22Rv1 (cell line): ENCODE measurements at regions not wholly inside any gene's neighbourhood (a gene's known extent, or its start where the extent isn't known, plus 50 kb on each side); places are given as distances from the start of the nearest gene placed in this dataset.

Source experiments
- CTCF ChIP-seq: fragments of 450-650 bp; IDR thresholded peaks from 2 replicates; pipeline ENCODE4 v1.5.1; 2017; ENCODE audit warnings: mild to moderate bottlenecking
- ZFX ChIP-seq: fragments of 450-650 bp; IDR thresholded peaks from 2 replicates; pipeline ENCODE4 v1.6.1; 2017; ENCODE audit warnings: antibody characterized with exemption, borderline replicate concordance

GRCh38 chr11:19430754-19431398 is 190.1 kb upstream of the E2F8 start:
- TF ChIP-seq CTCF (no peak), ZFX (no peak)
